ENCODE measurements at regions not wholly inside any gene's neighbourhood (a gene's known extent, or its start where the extent isn't known, plus 50 kb on each side); places are given as distances from the start of the nearest gene placed in this dataset.

DNA sequence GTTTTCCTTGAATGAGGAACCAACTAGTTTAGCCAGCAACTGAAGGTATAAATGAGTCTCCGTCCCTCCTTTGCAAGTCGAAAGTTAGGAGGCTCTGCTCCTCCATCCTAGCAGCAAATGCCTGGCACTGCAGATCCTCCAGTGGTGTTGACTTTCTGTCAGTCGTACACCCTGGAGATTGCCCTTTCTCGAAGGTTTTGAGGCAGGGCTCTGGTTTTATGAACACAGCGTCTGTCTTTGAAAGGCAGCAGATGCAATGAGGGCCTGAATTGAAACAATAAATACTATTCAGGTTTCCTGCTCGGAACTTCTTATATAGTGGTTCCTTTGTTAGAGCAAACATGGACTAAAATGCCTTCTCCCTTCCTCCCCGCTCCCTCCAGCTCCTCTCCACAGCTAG lies 284.0 kb downstream of the TMEM38B start:
- no peak for TF ChIP-seq OSR1 (CRISPR knock-in tag; IDR thresholded peaks at IDR 0.05)
- TF ChIP-seq, protein P1, sequence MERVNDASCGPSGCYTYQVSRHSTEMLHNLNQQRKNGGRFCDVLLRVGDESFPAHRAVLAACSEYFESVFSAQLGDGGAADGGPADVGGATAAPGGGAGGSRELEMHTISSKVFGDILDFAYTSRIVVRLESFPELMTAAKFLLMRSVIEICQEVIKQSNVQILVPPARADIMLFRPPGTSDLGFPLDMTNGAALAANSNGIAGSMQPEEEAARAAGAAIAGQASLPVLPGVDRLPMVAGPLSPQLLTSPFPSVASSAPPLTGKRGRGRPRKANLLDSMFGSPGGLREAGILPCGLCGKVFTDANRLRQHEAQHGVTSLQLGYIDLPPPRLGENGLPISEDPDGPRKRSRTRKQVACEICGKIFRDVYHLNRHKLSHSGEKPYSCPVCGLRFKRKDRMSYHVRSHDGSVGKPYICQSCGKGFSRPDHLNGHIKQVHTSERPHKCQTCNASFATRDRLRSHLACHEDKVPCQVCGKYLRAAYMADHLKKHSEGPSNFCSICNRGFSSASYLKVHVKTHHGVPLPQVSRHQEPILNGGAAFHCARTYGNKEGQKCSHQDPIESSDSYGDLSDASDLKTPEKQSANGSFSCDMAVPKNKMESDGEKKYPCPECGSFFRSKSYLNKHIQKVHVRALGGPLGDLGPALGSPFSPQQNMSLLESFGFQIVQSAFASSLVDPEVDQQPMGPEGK (CRISPR knock-in tag; IDR thresholded peaks at IDR 0.05; ENCODE audit: borderline replicate concordance) = no peak
- TF ChIP-seq ZFP30 (CRISPR knock-in tag; IDR thresholded peaks at IDR 0.05) = no peak
- no peak for TF ChIP-seq ZC3H10 (CRISPR knock-in tag; IDR thresholded peaks at IDR 0.05)
- no peak for TF ChIP-seq ISL1 (CRISPR knock-in tag; IDR thresholded peaks at IDR 0.05)
- TF ChIP-seq, protein P2, sequence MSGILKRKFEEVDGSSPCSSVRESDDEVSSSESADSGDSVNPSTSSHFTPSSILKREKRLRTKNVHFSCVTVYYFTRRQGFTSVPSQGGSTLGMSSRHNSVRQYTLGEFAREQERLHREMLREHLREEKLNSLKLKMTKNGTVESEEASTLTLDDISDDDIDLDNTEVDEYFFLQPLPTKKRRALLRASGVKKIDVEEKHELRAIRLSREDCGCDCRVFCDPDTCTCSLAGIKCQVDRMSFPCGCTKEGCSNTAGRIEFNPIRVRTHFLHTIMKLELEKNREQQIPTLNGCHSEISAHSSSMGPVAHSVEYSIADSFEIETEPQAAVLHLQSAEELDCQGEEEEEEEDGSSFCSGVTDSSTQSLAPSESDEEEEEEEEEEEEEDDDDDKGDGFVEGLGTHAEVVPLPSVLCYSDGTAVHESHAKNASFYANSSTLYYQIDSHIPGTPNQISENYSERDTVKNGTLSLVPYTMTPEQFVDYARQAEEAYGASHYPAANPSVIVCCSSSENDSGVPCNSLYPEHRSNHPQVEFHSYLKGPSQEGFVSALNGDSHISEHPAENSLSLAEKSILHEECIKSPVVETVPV (CRISPR knock-in tag; IDR thresholded peaks at IDR 0.05) = no peak
- no peak for TF ChIP-seq ZNF70 (CRISPR knock-in tag; IDR thresholded peaks at IDR 0.05)
- no peak for ATAC-seq

DNA sequence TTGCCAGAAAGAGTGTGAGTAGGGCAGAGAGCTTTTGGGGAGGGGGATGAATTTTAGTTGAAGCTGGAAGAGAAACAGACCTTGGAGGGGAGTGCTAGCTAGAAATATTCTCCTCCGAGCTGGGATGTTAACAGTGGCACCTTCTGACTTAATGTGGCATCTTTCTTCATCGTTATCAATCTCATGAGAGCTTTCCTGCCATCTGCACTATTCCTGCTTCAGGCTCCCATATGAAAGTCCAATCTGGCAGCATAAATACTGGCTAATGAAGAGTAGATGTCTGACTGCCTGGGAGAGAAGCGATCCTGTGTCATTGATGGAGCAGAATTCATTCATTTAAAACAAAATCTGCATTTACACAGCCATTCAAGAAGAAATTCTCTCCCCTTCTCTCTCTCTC lies 284.5 kb downstream of the TMEM38B start:
- ATAC-seq = peak; percentile 32; the same call in 1 of the 3 replicates
- TF ChIP-seq ZFP30 (CRISPR knock-in tag; IDR thresholded peaks at IDR 0.05) (no peak), ISL1 (CRISPR knock-in tag; IDR thresholded peaks at IDR 0.05) (no peak), RARB (CRISPR knock-in tag; IDR thresholded peaks at IDR 0.05) (no peak), ZNF70 (CRISPR knock-in tag; IDR thresholded peaks at IDR 0.05) (0 out of 2 replicates have a peak, but pooled peaks have one; percentile 9)

DNA sequence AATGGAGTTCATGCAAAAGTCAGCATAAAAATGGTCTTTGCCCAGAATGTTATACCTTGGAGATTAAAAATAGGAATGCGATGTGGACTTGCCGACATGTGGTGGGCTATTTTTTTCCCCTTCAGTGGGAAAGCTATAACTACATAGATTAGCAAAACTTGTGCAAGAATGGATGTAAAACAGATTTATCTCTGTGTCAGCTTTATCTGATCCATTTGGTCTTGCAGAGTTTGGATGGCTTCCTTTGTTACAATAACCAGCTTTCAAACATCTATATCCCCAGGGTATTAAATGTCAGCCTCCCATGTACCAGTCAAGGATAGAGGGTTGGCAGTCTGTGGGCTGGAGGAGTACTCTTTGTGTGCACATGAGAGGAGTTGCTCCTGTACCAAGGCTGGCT lies 284.9 kb downstream of the TMEM38B start:
- peak; percentile 40; the same call in 1 of the 3 replicates for ATAC-seq
- TF ChIP-seq PPARA (CRISPR knock-in tag; IDR thresholded peaks at IDR 0.05; ENCODE audit: borderline replicate concordance) = no peak
- TF ChIP-seq ZNF8 (CRISPR knock-in tag; IDR thresholded peaks at IDR 0.05) = peak; percentile 58; the same call in 1 of the 2 replicates
- TF ChIP-seq, protein P2 (CRISPR knock-in tag; IDR thresholded peaks at IDR 0.05) = no peak
- TF ChIP-seq TCF4 (CRISPR knock-in tag; IDR thresholded peaks at IDR 0.05; ENCODE audit: borderline replicate concordance) = peak; percentile 82
- TF ChIP-seq SNAI2 (CRISPR knock-in tag; IDR thresholded peaks at IDR 0.05) = peak; percentile 22; the same call in 1 of the 2 replicates
- TF ChIP-seq ZC3H10 (CRISPR knock-in tag; IDR thresholded peaks at IDR 0.05) = no peak
- TF ChIP-seq OSR1 (CRISPR knock-in tag; IDR thresholded peaks at IDR 0.05) = no peak
- TF ChIP-seq ESRRG (CRISPR knock-in tag; IDR thresholded peaks at IDR 0.05) = 0 out of 2 replicates have a peak, but pooled peaks have one; percentile 25
- no peak for TF ChIP-seq CSDC2 (CRISPR knock-in tag; IDR thresholded peaks at IDR 0.05)
- TF ChIP-seq ZFP30 (CRISPR knock-in tag; IDR thresholded peaks at IDR 0.05) = no peak
- TF ChIP-seq, protein P1 (CRISPR knock-in tag; IDR thresholded peaks at IDR 0.05; ENCODE audit: borderline replicate concordance) = no peak
- TF ChIP-seq ZNF70 (CRISPR knock-in tag; IDR thresholded peaks at IDR 0.05) = no peak; the same call in 1 of the 2 replicates
- no peak for TF ChIP-seq ARNTL (CRISPR knock-in tag; IDR thresholded peaks at IDR 0.05; ENCODE audit: borderline replicate concordance, low read depth)
- TF ChIP-seq, protein P3, sequence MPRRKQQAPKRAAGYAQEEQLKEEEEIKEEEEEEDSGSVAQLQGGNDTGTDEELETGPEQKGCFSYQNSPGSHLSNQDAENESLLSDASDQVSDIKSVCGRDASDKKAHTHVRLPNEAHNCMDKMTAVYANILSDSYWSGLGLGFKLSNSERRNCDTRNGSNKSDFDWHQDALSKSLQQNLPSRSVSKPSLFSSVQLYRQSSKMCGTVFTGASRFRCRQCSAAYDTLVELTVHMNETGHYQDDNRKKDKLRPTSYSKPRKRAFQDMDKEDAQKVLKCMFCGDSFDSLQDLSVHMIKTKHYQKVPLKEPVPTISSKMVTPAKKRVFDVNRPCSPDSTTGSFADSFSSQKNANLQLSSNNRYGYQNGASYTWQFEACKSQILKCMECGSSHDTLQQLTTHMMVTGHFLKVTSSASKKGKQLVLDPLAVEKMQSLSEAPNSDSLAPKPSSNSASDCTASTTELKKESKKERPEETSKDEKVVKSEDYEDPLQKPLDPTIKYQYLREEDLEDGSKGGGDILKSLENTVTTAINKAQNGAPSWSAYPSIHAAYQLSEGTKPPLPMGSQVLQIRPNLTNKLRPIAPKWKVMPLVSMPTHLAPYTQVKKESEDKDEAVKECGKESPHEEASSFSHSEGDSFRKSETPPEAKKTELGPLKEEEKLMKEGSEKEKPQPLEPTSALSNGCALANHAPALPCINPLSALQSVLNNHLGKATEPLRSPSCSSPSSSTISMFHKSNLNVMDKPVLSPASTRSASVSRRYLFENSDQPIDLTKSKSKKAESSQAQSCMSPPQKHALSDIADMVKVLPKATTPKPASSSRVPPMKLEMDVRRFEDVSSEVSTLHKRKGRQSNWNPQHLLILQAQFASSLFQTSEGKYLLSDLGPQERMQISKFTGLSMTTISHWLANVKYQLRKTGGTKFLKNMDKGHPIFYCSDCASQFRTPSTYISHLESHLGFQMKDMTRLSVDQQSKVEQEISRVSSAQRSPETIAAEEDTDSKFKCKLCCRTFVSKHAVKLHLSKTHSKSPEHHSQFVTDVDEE (CRISPR knock-in tag; IDR thresholded peaks at IDR 0.05) = peak; percentile 91
- TF ChIP-seq ZFP3 (CRISPR knock-in tag; IDR thresholded peaks at IDR 0.05) = peak; percentile 43; the same call in 1 of the 2 replicates
- no peak for TF ChIP-seq TOX (CRISPR knock-in tag; IDR thresholded peaks at IDR 0.05; ENCODE audit: borderline replicate concordance)
- TF ChIP-seq GLIS3 (CRISPR knock-in tag; IDR thresholded peaks at IDR 0.05) = no peak
- TF ChIP-seq, protein P4, sequence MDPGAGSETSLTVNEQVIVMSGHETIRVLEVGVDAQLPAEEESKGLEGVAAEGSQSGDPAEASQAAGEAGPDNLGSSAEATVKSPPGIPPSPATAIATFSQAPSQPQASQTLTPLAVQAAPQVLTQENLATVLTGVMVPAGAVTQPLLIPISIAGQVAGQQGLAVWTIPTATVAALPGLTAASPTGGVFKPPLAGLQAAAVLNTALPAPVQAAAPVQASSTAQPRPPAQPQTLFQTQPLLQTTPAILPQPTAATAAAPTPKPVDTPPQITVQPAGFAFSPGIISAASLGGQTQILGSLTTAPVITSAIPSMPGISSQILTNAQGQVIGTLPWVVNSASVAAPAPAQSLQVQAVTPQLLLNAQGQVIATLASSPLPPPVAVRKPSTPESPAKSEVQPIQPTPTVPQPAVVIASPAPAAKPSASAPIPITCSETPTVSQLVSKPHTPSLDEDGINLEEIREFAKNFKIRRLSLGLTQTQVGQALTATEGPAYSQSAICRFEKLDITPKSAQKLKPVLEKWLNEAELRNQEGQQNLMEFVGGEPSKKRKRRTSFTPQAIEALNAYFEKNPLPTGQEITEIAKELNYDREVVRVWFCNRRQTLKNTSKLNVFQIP (CRISPR knock-in tag; IDR thresholded peaks at IDR 0.05; ENCODE audit: borderline replicate concordance, low read depth) = no peak
- TF ChIP-seq RARB (CRISPR knock-in tag; IDR thresholded peaks at IDR 0.05) = no peak
- TF ChIP-seq ZNF565 (CRISPR knock-in tag; conservative IDR thresholded peaks at IDR 0.05; ENCODE audit: low read depth) = no peak
- TF ChIP-seq ISL1 (CRISPR knock-in tag; IDR thresholded peaks at IDR 0.05) = peak; percentile 75
- TF ChIP-seq BACH2 (CRISPR knock-in tag; IDR thresholded peaks at IDR 0.05; ENCODE audit: borderline replicate concordance) = no peak
- TF ChIP-seq, protein P5, sequence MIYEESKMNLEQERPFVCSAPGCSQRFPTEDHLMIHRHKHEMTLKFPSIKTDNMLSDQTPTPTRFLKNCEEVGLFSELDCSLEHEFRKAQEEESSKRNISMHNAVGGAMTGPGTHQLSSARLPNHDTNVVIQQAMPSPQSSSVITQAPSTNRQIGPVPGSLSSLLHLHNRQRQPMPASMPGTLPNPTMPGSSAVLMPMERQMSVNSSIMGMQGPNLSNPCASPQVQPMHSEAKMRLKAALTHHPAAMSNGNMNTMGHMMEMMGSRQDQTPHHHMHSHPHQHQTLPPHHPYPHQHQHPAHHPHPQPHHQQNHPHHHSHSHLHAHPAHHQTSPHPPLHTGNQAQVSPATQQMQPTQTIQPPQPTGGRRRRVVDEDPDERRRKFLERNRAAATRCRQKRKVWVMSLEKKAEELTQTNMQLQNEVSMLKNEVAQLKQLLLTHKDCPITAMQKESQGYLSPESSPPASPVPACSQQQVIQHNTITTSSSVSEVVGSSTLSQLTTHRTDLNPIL (CRISPR knock-in tag; IDR thresholded peaks at IDR 0.05; ENCODE audit: low read depth) = no peak
